ENCODE measurements at regions not wholly inside any gene's neighbourhood (a gene's known extent, or its start where the extent isn't known, plus 50 kb on each side); places are given as distances from the start of the nearest gene placed in this dataset.

GRCh38 chr2:139293992-139294548, 513.9 kb upstream of the NXPH2 start:
- DNase-seq (ENCODE audit: low spot score), result no peak

- DNase-seq (ENCODE audit: low spot score), result no peak
Measured at GRCh38 chr2:139281124-139281523, 500.9 kb upstream of the NXPH2 start.

GRCh38 chr2:139271879-139272278, 491.7 kb upstream of the NXPH2 start:
- DNase-seq (ENCODE audit: low spot score), result peak; percentile 2

- DNase-seq (ENCODE audit: low spot score), result no peak
Measured at GRCh38 chr2:139271149-139271548, 491.0 kb upstream of the NXPH2 start.

GRCh38 chr2:139260052-139260430, 479.9 kb upstream of the NXPH2 start:
- DNase-seq (ENCODE audit: low spot score), result no peak

GRCh38 chr2:139259422-139260051, 479.3 kb upstream of the NXPH2 start:
- no peak for DNase-seq (ENCODE audit: low spot score)

GRCh38 chr2:139241286-139241685, 461.1 kb upstream of the NXPH2 start:
- no peak for DNase-seq (ENCODE audit: low spot score)

- no peak for DNase-seq (ENCODE audit: low spot score)
Measured at GRCh38 chr2:139237023-139237422, 456.8 kb upstream of the NXPH2 start.

GRCh38 chr2:139230881-139231280, 450.7 kb upstream of the NXPH2 start:
- DNase-seq (ENCODE audit: low spot score), result no peak

- DNase-seq (ENCODE audit: low spot score), result no peak
Measured at GRCh38 chr2:139228276-139228675, 448.1 kb upstream of the NXPH2 start.

- DNase-seq (ENCODE audit: low spot score), result no peak
Measured at GRCh38 chr2:139225961-139226360, 445.8 kb upstream of the NXPH2 start.

GRCh38 chr2:139218181-139218580, 438.0 kb upstream of the NXPH2 start:
- DNase-seq (ENCODE audit: low spot score), result no peak

- no peak for DNase-seq (ENCODE audit: low spot score)
Measured at GRCh38 chr2:139217641-139218040, 437.5 kb upstream of the NXPH2 start.

GRCh38 chr2:139216435-139216834, 436.2 kb upstream of the NXPH2 start:
- no peak for DNase-seq (ENCODE audit: low spot score)

- DNase-seq (ENCODE audit: low spot score), result no peak
Measured at GRCh38 chr2:139214801-139215200, 434.6 kb upstream of the NXPH2 start.

- no peak for DNase-seq (ENCODE audit: low spot score)
Measured at GRCh38 chr2:139209586-139209985, 429.4 kb upstream of the NXPH2 start.

GRCh38 chr2:139201516-139201915, 421.3 kb upstream of the NXPH2 start:
- no peak for DNase-seq (ENCODE audit: low spot score)

GRCh38 chr2:139196754-139197153, 416.6 kb upstream of the NXPH2 start:
- no peak for DNase-seq (ENCODE audit: low spot score)

- DNase-seq (ENCODE audit: low spot score), result no peak
Measured at GRCh38 chr2:139194546-139194945, 414.4 kb upstream of the NXPH2 start.

GRCh38 chr2:139177041-139177440, 396.9 kb upstream of the NXPH2 start:
- no peak for DNase-seq (ENCODE audit: low spot score)

- no peak for DNase-seq (ENCODE audit: low spot score)
Measured at GRCh38 chr2:139175510-139175909, 395.3 kb upstream of the NXPH2 start.

- no peak for DNase-seq (ENCODE audit: low spot score)
Measured at GRCh38 chr2:139170406-139170805, 390.2 kb upstream of the NXPH2 start.

GRCh38 chr2:139165601-139166000, 385.4 kb upstream of the NXPH2 start:
- DNase-seq (ENCODE audit: low spot score), result no peak

- DNase-seq (ENCODE audit: low spot score), result no peak
Measured at GRCh38 chr2:139165041-139165440, 384.9 kb upstream of the NXPH2 start.
